HL-60 (cell line): ENCODE measurements at regions not wholly inside any gene's neighbourhood (a gene's known extent, or its start where the extent isn't known, plus 50 kb on each side); places are given as distances from the start of the nearest gene placed in this dataset.

ENCODE experiments used
- GABPA ChIP-seq: IDR thresholded peaks from 2 replicates; pipeline ENCODE4 v1.6.1; 2012; ENCODE audit warnings: low read depth
- POLR2AphosphoS5 ChIP-seq: IDR thresholded peaks from 2 replicates; pipeline ENCODE4 v1.6.1; 2012; ENCODE audit warnings: low read depth
- SPI1 ChIP-seq: IDR thresholded peaks from 2 replicates; pipeline ENCODE4 v1.6.1; 2012; ENCODE audit warnings: low read depth, mild to moderate bottlenecking, borderline replicate concordance
- TF ChIP-seq, protein P1 (sequence below): IDR thresholded peaks from 2 replicates; pipeline ENCODE4 v1.6.1; 2012; ENCODE audit warnings: low read depth; ENCODE audit not compliant: insufficient replicate concordance
- TF ChIP-seq, protein P2 (sequence below): IDR thresholded peaks from one replicate; pipeline ENCODE4 v1.5.1; 2011; ENCODE audit warnings: low read length, control low read depth, inconsistent platforms; ENCODE audit not compliant: insufficient read depth

- TF ChIP-seq, protein P1, sequence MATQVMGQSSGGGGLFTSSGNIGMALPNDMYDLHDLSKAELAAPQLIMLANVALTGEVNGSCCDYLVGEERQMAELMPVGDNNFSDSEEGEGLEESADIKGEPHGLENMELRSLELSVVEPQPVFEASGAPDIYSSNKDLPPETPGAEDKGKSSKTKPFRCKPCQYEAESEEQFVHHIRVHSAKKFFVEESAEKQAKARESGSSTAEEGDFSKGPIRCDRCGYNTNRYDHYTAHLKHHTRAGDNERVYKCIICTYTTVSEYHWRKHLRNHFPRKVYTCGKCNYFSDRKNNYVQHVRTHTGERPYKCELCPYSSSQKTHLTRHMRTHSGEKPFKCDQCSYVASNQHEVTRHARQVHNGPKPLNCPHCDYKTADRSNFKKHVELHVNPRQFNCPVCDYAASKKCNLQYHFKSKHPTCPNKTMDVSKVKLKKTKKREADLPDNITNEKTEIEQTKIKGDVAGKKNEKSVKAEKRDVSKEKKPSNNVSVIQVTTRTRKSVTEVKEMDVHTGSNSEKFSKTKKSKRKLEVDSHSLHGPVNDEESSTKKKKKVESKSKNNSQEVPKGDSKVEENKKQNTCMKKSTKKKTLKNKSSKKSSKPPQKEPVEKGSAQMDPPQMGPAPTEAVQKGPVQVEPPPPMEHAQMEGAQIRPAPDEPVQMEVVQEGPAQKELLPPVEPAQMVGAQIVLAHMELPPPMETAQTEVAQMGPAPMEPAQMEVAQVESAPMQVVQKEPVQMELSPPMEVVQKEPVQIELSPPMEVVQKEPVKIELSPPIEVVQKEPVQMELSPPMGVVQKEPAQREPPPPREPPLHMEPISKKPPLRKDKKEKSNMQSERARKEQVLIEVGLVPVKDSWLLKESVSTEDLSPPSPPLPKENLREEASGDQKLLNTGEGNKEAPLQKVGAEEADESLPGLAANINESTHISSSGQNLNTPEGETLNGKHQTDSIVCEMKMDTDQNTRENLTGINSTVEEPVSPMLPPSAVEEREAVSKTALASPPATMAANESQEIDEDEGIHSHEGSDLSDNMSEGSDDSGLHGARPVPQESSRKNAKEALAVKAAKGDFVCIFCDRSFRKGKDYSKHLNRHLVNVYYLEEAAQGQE: no peak
- TF ChIP-seq, protein P2, sequence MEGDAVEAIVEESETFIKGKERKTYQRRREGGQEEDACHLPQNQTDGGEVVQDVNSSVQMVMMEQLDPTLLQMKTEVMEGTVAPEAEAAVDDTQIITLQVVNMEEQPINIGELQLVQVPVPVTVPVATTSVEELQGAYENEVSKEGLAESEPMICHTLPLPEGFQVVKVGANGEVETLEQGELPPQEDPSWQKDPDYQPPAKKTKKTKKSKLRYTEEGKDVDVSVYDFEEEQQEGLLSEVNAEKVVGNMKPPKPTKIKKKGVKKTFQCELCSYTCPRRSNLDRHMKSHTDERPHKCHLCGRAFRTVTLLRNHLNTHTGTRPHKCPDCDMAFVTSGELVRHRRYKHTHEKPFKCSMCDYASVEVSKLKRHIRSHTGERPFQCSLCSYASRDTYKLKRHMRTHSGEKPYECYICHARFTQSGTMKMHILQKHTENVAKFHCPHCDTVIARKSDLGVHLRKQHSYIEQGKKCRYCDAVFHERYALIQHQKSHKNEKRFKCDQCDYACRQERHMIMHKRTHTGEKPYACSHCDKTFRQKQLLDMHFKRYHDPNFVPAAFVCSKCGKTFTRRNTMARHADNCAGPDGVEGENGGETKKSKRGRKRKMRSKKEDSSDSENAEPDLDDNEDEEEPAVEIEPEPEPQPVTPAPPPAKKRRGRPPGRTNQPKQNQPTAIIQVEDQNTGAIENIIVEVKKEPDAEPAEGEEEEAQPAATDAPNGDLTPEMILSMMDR: no peak
- TF ChIP-seq GABPA (no peak), POLR2AphosphoS5 (no peak), SPI1 (no peak)
These were observed 108.9 kb upstream of the STARD13 start for GRCh38 chr13:33394294-33394932.
